HCT116 (cell line): ENCODE measurements at regions not wholly inside any gene's neighbourhood (a gene's known extent, or its start where the extent isn't known, plus 50 kb on each side); places are given as distances from the start of the nearest gene placed in this dataset.

Experiments
- ATAC-seq: fragments of 200-7000 bp; cut with Tn5 transposase; 2 replicates; pipeline ENCODE4 v1.9.1; 2020; ENCODE audit warnings: mild to moderate bottlenecking, moderate library complexity
- BruUV-seq: library from RNA; stranded (reverse); fragments of 400-500 nt; replicated peaks from 2 replicates; lab custom pipeline; 2021; lab: Mats Ljungman, UMichigan
- CTCF ChIA-PET: fragments of 300-600 bp; sonication (Branson Sonifier 250); formaldehyde crosslinking; loops from one replicate; lab custom pipeline; 2021; ENCODE audit warnings: antibody characterized with exemption; lab: Charles Lee
- POLR2A ChIA-PET: fragments of 300-600, 350-600 bp; sonication (Branson Sonifier 250); formaldehyde crosslinking; loops from one replicate; lab custom pipeline; 2021; ENCODE audit warnings: antibody characterized with exemption; lab: Charles Lee
- RAD21 ChIA-PET, 2 experiments: fragments of 300-600 bp; sonication (Branson Sonifier 250); formaldehyde crosslinking; loops; one replicate each; lab custom pipeline; 2023; ENCODE audit warnings: low total read pairs in 2 of 2; ENCODE audit not compliant: uncharacterized antibody in 2 of 2, unreplicated experiment in 2 of 2, low non-redundant PET in 1 of 2; lab: Charles Lee
- DNase-seq: peaks from one replicate; pipeline ENCODE4 v3.0.0-alpha.2; 2010; ENCODE audit warnings: low read depth, low spot score
- H2AFZ ChIP-seq: fragments of 200-600 bp; shearing (Covaris generic), sonication (generic); 2 replicates; pipeline ENCODE4 v1.6.1; 2017; ENCODE audit warnings: low read depth, mixed run types, mixed read lengths, antibody characterized with exemption, low read length; ENCODE audit not compliant: poor library complexity, severe bottlenecking
- H3K27ac ChIP-seq: 2 replicates; pipeline ENCODE4 v1.5.1; 2012; ENCODE audit warnings: low read depth, low read length
- H3K27me3 ChIP-seq: fragments of 200-600 bp; sonication (generic); 2 replicates; pipeline ENCODE4 v1.6.1; 2016; ENCODE audit warnings: mixed run types, low read length, mixed read lengths; ENCODE audit not compliant: insufficient read depth
- H3K36me3 ChIP-seq, 2 experiments: fragments of 200-500 bp in 1 of 2; fragments of 200-600 bp in 1 of 2; sonication (Bioruptor generic) in 1 of 2; sonication (generic) in 1 of 2; 2 replicates each; pipeline versions ENCODE4 v1.5.1 to v1.6.1; 2014 to 2016; ENCODE audit warnings: low read length in 2 of 2, inconsistent platforms in 1 of 2, mixed read lengths in 1 of 2, mixed run types in 1 of 2; ENCODE audit not compliant: insufficient read depth in 2 of 2, control insufficient read depth in 1 of 2
- H3K4me1 ChIP-seq, 2 experiments: fragments of 200-600 bp in 1 of 2; sonication (generic) in 1 of 2; 2 replicates each; pipeline versions ENCODE4 v1.5.1 to v1.6.1; 2012 to 2017; ENCODE audit warnings: low read length in 2 of 2, inconsistent platforms in 1 of 2, mild to moderate bottlenecking in 1 of 2, mixed read lengths in 1 of 2, mixed run types in 1 of 2, moderate library complexity in 1 of 2; ENCODE audit not compliant: insufficient read depth in 2 of 2, control insufficient read depth in 1 of 2
- H3K4me2 ChIP-seq: fragments of 200-600 bp; sonication (generic); 2 replicates; pipeline ENCODE4 v1.6.1; 2017; ENCODE audit warnings: mixed run types, low read length, mixed read lengths
- H3K4me3 ChIP-seq, 2 experiments: fragments of 200-600 bp in 1 of 2; sonication (generic) in 1 of 2; replicated peaks in 1 of 2; 2 replicates each; pipeline ENCODE4 v1.5.1; 2011 to 2016; ENCODE audit warnings: low read length in 2 of 2, control low read depth in 1 of 2, low read depth in 1 of 2, mild to moderate bottlenecking in 1 of 2, mixed read lengths in 1 of 2, mixed run types in 1 of 2
- H3K79me2 ChIP-seq: fragments of 200-600 bp; sonication (generic); 2 replicates; pipeline ENCODE4 v1.6.1; 2017; ENCODE audit warnings: mild to moderate bottlenecking, mixed run types, low read length, moderate library complexity, mixed read lengths; ENCODE audit not compliant: insufficient read depth
- H3K9ac ChIP-seq: fragments of 200-600 bp; sonication (generic); 2 replicates; pipeline ENCODE4 v1.6.1; 2016; ENCODE audit warnings: low read length, mixed read lengths
- H3K9me2 ChIP-seq: fragments of 200-600 bp; sonication (generic), shearing (Covaris generic); 2 replicates; pipeline ENCODE4 v1.6.1; 2017; ENCODE audit warnings: mixed run types, mild to moderate bottlenecking, moderate library complexity; ENCODE audit not compliant: insufficient read depth
- H3K9me3 ChIP-seq, 2 experiments: fragments of 200-500 bp in 1 of 2; fragments of 200-600 bp in 1 of 2; sonication (Bioruptor generic) in 1 of 2; sonication (generic) in 1 of 2; 2 replicates each; pipeline ENCODE4 v1.6.1; 2014 to 2017; ENCODE audit warnings: low read length in 2 of 2, mixed read lengths in 2 of 2, inconsistent platforms in 1 of 2, low read depth in 1 of 2, mild to moderate bottlenecking in 1 of 2, mixed run types in 1 of 2, moderate library complexity in 1 of 2; ENCODE audit not compliant: control insufficient read depth in 1 of 2, insufficient read depth in 1 of 2
- H4K20me1 ChIP-seq: fragments of 200-600 bp; sonication (generic), shearing (Covaris generic); 2 replicates; pipeline ENCODE4 v1.6.1; 2017; ENCODE audit warnings: mixed run types, mild to moderate bottlenecking, moderate library complexity; ENCODE audit not compliant: insufficient read depth
- CEBPB ChIP-seq: IDR thresholded peaks from 2 replicates; pipeline ENCODE4 v1.6.1; 2012; ENCODE audit warnings: low read depth
- POLR2AphosphoS5 ChIP-seq: IDR thresholded peaks from 2 replicates; pipeline ENCODE4 v1.6.1; 2011; ENCODE audit warnings: mild to moderate bottlenecking, low read depth, low read length, moderate library complexity
- RAD21 ChIP-seq: IDR thresholded peaks from 2 replicates; pipeline ENCODE4 v1.6.1; 2012; ENCODE audit warnings: low read depth, mild to moderate bottlenecking
- ZFX ChIP-seq: fragments of 450-650 bp; IDR thresholded peaks from 2 replicates; pipeline ENCODE4 v1.6.1; 2017
- intact Hi-C: fragments of 100-400 bp; cut with micrococcal nuclease; formaldehyde crosslinking; loops from 2 replicates; pipeline ENCODE4 v1.10.0; 2022

GRCh38 chr1:237962985-237963384, 72.3 kb upstream of the ZP4 start:
- intact Hi-C loops: no loop called here
- BruUV-seq: no TSS peak
- no peaks in the 10 kb centered on the region for H3K27me3 ChIP-seq
- CTCF ChIA-PET: interaction anchor here (0.7 kb wide), 1 partner anchor 1358 kb away, joined by 5 read pairs; the partner anchor contains the start of gene HEATR1
- H4K20me1 ChIP-seq: no peaks in the 10 kb centered on the region
- no peaks in the 10 kb centered on the region for H3K9me2 ChIP-seq
- no peaks in the 10 kb centered on the region for H3K36me3 ChIP-seq
- H3K4me2 ChIP-seq: no peak overlapping the region
- no peaks in the 10 kb centered on the region for H3K79me2 ChIP-seq
- H3K9ac ChIP-seq: no peak overlapping the region
- no peak for TF ChIP-seq POLR2AphosphoS5
- no peak for TF ChIP-seq CEBPB
- no peak for TF ChIP-seq RAD21
- TF ChIP-seq, all 23 proteins: peak for 0
- peaks cover 6 to 31% of the 10 kb centered on the region in 2 experiments; a peak in 2 of 4 replicates for H3K9me3 ChIP-seq
- no peak overlapping the region for H3K4me3 ChIP-seq
- no peak overlapping the region for H3K27ac ChIP-seq
- no peak for DNase-seq
- no peak overlapping the region for H2AFZ ChIP-seq
- H3K4me1 ChIP-seq: no peaks in the 10 kb centered on the region
- RAD21 ChIA-PET: no interaction called here
- POLR2A ChIA-PET: no interaction called here
- no peak for ATAC-seq

DNA sequence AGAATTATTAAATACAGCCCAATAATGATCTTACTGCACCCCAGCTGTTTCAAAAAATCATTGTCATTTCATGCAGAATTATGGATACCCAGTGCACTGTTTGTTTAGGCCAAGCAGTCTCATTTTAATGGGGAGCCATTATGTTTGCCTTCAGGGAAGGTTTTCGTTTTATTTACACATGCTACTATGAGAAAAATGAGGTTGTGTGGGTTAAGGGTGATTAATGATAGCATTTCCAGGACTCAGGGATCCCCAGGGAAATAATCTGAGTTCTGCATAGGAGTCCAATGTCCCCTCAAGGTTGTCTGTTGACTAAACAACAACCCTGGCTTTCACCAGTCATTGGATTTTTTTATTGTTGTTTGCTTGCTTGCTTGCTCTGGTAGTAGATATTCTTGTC, 71.0 kb upstream of the ZP4 start:
- TF ChIP-seq ZFX: no peak
- Histone ChIP-seq H3K4me2 (no peak overlapping the region), H3K79me2 (no peaks in the 10 kb centered on the region), H3K9me3 (peaks cover 6 to 32% of the 10 kb centered on the region in 2 experiments; a peak in 2 of 4 replicates), H4K20me1 (no peaks in the 10 kb centered on the region), H3K36me3 (no peaks in the 10 kb centered on the region), H3K4me3 (no peak overlapping the region), H3K9me2 (no peaks in the 10 kb centered on the region), H3K4me1 (no peaks in the 10 kb centered on the region), H3K27me3 (no peaks in the 10 kb centered on the region), H2AFZ (no peak overlapping the region), H3K27ac (no peak overlapping the region), H3K9ac (no peak overlapping the region)
- ChIA-PET POLR2A (no interaction called here), RAD21 (no interaction called here), CTCF (no interaction called here)
- ATAC-seq (no peak), DNase-seq (no peak)
- intact Hi-C loops: no loop called here
- no TSS peak for BruUV-seq
